ENCODE measurements at regions not wholly inside any gene's neighbourhood (a gene's known extent, or its start where the extent isn't known, plus 50 kb on each side); places are given as distances from the start of the nearest gene placed in this dataset.
"Not testable (repeated sequence)": the region's sequence is repeated elsewhere in the genome, so short reads cannot be mapped to it uniquely, and the experiment has no call there.

GRCh38 chr1:146729642-146730344 lies 208.3 kb upstream of the NBPF12 start:
- not testable (repeated sequence) for TF ChIP-seq HOXB13 (CRISPR knock-in tag; IDR thresholded peaks at IDR 0.05; ENCODE audit: low read depth); EP300 (IDR thresholded peaks at IDR 0.05); RNF2 (IDR thresholded peaks at IDR 0.05; ENCODE audit: borderline replicate concordance, low read depth); GATA3 (IDR thresholded peaks at IDR 0.05; ENCODE audit: borderline replicate concordance); BHLHE40 (IDR thresholded peaks at IDR 0.05; ENCODE audit: low read depth, low read length); MAFK (IDR thresholded peaks at IDR 0.05; ENCODE audit: partially characterized antibody); CTCF (IDR thresholded peaks at IDR 0.05); ESRRA (IDR thresholded peaks at IDR 0.05; ENCODE audit: borderline replicate concordance, low read length); CHD4 (IDR thresholded peaks at IDR 0.05; ENCODE audit: borderline replicate concordance); JUNB (IDR thresholded peaks at IDR 0.05); RFX5 (IDR thresholded peaks at IDR 0.05); CHD2 (IDR thresholded peaks at IDR 0.05; ENCODE audit: low read length, partially characterized antibody)

Data from A549 (cell line).